EL (cell line): ENCODE measurements at regions not wholly inside any gene's neighbourhood (a gene's known extent, or its start where the extent isn't known, plus 50 kb on each side); places are given as distances from the start of the nearest gene placed in this dataset.
"Not testable (repeated sequence)": the region's sequence is repeated elsewhere in the genome, so short reads cannot be mapped to it uniquely, and the experiment has no call there.

ENCODE experiments used
- DNase-seq: peaks from one replicate; pipeline ENCODE4 v3.0.0-alpha.2; 2016

DNA sequence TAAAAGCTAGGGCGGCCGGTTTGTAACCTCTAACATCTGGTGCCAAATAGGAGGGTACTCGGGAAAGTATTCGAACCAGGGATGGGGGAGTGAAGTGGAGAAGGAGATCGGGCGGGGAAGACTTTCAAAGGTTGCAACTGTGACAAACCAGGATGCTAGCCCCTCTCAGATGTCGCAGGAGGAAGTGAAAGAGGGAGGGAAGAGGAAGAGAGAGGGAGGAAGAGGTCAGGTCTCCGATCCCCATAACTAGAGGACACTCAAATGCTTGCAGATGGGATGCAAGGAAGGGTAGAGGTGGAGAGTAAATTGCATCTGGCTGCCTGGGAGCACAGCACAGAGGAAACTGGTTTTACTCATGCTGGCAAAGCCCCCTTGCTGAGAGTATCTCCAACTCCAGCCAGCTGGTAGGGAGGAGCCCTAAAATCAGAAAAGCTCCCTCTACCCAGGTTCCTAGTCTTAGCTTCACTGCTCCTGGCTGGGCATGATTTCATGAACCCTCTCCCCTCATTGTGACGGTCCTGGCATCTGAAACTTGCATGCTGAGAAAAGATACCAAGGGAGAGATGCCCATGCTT, 696.7 kb upstream of the TBX3 start:
- DNase-seq, result no peak

DNA sequence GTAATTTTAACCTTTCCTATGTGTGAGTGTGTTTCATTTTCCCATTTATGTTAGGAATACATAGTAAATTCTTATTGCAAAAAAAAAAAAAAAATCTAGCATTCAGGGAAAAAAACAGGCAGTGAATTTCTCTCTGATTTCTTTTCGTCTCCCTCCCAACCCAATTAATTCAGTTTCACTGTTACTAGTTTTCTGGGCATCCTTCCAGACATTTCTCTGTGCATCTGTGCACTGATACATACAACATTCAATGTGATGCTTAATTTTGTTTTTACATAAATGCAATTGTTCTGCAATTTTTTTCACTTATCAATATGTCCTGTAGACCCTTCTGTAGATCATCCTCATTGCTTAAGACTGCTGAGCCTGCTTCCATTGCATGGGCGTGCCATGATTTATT, 694.3 kb upstream of the TBX3 start:
- DNase-seq, result no peak

DNA sequence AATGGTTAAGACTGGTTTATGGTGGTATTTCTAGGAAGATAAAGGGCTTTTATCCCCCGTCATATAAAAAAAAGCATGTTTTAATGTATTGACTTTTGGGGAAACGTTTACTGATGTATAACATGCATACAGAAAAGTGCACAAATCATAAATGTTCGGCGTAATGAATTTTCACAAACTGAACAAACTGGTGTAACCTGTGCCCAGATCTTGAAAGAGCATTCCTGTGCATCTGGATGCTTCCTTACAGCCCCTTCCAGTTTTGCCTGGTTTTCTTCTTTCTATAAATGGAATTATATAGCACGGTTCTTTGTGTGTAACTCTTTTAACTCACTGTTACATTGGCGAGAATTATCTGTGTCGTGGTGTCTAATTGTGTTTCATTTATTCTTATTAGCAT, 693.8 kb upstream of the TBX3 start:
- no peak for DNase-seq

DNA sequence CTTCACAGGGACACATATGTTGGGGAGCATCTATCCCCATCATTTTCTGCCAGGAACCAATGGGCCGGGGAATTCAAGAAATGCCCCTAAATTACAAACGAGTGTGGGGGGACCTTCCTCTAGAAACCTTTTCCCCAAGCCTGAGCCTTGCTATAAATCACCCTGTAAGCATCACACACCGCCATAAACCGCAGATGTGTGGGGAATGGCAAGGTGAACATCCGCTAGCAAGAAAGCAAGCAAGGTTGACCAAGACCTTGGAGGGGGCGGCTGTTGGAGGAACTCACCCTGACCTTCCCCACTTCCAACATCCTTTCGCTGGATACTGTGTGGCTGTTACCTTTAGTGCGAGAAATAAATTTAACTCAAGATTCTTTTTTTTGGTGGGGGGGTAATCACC, 693.3 kb upstream of the TBX3 start:
- DNase-seq, result no peak

DNA sequence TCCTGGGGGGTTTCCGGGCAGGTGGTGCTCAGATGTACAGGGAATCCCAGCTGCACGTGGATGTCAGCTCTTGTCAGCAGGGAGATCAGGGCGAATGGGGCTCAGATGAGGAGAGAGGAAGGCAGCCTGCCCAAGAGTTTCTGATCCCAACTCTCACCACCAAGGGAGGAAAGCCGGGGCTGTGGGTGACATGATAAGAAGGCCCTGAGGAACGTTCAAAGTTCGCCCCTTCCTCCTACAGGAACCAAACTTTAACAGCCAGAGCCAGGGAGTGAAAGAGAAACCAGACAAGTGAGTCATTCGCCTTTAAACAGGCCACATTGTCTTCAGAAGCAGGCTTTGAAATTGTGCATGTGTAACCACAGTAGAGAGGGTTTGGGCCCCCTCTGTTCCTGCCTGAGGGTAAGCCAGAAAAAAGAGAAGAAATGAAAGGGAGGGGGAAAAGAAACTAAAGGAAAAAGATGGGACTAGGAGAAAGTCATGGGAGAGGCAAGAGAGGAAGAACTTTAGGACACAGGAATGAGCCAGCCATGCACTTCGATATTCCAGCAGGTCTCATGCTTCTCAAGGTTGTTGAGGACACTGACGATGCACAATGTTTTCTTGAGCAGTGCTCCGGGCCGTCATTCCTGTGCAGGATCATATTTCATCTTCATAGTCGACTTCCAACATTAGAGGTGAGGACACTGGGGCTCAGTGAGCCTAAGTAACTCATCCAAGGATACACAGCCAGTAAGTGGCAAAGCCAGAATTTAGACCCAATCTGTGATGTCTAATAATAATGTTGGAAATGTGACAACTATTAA, 691.4 kb upstream of the TBX3 start:
- peak; percentile 71 for DNase-seq

DNA sequence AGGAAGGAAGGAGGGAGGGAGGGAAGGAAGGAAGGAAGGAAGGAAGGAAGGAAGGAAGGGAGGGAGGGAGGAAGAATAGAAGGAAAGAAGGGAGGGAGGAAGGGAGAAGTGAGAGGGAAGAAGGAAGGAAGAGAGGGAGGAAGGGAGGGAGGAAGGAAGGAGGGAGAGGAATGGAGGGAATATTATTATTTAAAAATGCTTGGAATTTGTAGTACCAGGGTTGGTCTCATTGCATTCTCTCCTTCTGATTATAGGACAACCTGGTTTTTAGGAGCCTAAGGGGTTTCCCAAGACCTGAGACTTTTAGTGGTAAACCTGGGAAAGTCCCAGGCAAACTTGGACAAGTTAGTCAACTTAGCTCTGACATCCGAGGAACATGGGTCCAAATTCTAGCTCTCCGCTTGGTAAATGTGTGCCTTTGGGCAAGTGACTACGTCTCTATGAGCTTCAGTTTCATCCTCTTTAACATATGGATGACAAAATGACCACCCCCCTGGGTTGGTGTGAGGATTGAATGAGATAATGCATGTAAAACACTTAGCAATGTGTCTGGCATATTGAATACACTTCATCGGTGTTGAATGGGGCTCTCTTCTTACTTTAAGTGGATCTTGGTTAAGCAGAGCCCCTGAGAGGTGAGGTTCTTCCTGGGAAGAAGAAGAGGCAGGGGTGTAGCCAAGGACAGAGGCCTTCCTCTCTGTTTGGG, 690.7 kb upstream of the TBX3 start:
- DNase-seq, result peak; percentile 17

DNA sequence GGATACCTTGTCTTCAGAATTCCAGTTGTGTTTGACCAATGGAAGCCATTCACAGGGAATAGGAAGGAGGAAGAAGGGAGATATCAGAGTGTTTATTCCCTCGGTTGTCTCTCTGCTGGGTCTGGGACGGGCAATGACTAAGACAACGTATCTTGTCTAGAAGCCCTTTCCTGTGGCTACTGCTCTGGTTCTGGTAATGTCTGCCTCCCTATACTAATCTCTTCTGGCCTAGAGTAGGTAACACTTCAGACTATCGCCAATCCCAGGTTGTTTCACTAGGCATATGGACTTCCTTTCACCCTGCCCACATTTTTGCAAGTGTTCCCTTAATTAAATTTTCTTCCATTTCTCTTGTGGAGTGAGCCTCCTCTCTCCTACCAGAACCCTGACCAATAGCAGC, 687.7 kb upstream of the TBX3 start:
- DNase-seq, result no peak

DNA sequence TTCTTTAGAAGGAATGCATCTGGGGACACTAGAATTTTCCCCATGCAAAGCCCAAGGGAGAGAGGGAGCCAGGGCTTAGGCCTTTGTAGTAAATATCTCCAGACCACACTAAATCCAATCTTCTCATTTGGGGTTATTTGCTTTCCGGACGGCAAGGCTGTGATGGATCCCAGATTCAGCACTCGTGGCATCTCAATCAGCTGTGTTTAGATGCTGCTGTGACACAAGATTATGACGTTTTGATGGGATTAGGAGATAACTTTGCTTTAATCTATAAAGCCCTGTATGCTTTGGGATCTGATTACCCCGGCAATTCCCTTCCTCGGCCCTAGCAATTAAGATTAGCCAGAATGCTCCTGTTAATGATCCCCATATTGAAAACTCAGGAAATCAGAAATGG, 686.7 kb upstream of the TBX3 start:
- DNase-seq, result no peak

DNA sequence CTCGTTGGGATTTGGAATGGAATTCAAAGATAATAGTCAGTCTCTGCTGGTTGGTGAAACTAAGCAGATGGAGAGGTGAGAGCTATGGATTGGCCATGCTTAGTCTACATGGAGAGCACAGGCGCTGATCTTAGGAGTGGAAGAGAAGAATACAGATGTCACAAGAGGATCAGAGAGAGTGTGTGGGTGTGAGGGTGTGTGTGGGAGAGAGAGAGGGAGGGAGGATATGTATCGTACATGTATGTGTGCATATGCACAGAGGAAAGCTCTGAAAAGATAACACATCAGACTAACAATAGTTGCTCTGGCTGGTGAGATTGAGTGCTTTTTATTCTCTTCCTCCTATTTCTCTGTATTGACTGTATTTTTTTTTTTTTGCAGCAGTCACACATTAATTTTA, 686.2 kb upstream of the TBX3 start:
- DNase-seq, result no peak

DNA sequence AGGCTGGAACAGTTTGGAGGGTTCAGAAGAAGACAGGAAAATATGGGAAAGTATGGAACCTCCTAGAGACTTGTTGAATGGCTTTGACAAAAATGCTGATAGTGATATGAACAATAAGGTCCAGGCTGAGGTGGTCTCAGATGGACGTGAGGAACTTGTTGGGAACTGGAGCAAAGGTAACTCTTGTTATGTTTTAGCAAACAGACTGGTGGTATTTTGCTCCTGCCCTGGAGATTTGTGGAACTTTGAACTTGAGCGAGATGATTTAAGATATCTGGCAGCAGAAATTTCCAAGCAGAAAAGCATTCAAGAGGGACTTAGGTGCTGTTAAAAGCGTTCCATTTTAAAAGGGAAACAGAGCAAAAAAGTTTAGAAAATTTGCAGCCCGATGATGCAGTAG, 682.3 kb upstream of the TBX3 start:
- not testable (repeated sequence) for DNase-seq

DNA sequence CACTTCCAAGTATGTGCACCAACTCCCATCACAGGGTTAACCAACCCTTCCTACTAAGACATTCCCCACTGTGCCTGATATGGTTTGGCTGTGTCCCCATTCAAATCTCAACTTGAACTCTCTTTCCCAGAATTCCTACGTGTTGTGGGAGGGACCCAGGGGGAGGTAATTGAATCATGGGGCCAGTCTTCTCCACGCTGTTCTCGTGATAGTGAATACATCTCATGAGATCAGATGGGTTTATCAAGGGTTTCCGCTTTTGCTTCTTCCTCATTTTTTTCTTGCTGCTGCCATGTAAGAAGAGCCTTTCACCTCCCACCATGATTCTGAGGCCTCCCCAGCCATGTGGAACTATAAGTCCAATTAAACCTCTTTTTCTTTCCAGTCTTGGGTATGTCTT, 681.8 kb upstream of the TBX3 start:
- DNase-seq, result not testable (repeated sequence)

DNA sequence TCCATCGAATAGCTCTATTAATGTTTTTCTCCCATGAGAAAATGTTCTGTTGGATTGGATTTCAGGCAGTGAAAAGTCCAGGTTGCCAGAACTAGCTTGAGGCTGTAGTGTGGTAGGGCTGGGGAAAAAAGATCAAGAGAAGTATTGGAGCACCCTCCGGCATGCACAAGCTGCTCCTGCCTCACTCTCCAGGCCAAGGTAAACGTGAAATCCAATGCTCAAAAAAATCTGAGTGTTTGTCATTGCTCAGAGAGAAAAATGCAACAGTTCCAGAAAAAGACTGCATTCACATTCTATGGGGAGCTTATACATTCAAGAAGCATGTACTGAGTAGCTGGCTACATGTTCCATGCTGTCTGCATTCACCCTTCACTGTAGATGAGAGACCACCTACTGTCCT, 680.9 kb upstream of the TBX3 start:
- no peak for DNase-seq

DNA sequence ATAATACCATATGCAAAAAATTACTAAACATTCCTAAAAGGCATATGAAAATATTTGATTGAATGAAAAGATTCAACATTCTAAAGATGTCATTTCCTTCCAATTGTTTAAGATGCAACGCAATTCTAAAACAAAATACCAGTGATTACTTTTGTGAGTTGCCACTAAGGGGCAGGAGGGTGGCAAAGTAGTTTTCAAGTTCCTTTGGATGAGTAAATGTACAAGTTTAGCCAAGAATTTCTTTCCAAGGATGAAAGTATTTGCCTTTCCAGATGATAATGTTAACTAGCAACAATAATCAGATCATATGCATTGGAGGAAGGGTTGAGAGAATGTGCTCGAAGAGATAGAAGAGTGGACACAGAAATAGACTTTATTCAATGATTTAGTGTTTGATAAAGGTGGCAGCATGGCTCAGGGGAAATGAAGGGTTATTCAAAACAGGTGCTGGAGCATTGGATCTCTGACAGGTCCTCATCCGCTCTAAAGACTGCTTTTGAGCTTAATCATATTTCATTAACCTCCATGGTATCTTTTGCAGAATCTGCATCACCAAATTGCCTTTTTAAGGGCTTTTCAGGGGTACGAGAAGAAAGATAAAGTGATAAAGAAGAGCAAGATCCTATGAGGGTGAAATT, 678.5 kb upstream of the TBX3 start:
- peak; percentile 17 for DNase-seq

DNA sequence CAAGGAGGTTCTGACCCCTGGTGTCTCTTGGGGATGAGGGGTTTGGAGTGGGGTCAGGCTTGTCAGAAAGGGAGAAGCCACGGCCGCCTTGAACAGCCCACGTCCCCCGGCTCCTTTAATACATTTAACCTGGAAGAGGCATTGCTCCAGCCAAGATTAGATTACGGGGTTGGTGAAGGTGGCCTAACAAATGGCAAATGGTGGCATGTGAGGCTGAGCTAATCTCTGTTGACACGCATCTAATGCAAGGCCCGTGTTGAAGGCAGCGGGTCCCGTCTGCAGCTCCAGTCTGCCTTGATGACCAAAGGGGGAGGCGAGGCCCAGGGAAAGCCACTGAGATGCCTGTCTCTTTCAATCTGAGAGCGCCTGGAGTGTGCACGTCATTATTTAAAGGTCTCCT, 673.7 kb upstream of the TBX3 start:
- no peak for DNase-seq

DNA sequence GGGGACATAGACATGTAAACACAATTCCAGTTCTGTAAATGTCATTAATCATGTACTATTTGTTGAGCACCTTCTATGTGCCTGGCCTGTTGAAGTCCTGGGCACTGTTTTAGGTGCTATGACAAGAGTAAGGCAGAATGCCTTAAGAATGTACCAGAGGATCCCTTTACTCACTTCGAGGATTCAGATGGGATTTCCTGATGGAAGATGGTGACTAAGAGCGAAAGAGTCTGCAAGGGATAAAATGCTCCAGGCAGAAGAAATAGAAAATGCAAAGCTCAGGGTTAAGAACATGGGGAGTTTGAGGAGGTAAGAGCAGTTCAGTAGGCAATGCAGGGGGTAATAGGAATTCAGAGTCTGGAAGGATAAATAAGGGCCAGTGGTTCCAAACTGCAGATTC, 671.3 kb upstream of the TBX3 start:
- DNase-seq, result peak; percentile 53

DNA sequence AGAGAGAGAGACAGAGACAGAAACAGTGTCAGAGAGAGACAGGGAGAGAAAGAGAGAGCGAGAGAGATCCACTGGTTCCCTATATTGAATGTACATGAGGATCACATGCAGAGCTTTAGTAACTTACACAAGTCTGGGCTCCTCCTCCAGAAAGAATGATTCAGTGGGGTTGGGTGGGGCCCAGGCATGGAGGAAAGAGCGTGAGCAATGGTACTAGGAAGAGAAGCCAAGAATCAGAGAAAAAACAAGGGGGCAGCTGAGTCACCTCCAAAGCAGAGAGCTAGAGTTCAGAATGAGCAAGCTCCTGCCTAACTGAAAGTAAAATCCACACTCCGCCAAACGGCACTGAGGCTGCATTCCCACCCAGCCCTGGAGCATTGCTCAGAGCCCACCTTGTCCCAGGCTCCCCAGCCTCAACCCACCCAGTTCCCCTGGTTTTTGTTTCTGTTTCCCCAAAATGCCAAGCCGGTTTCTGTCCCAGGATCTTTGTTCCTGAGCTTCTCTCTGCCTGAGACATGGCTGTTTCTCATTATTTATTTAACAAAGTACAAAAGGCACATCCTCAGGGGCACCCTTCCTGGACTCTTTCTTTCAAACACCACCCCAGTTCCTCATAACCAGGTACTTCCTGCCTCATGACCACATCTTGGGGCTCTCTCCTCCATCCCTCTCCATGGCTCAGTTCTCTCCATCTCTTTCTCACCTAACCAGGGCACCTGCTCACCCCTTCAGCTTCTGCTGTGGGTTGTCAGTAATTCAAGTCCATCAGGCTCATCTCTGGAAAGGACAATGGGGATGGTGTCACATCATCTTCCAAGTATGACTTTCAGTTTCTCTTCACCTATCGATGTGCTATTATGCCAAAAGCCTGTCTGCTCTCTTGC, 670.3 kb upstream of the TBX3 start:
- peak; percentile 97 for DNase-seq

DNA sequence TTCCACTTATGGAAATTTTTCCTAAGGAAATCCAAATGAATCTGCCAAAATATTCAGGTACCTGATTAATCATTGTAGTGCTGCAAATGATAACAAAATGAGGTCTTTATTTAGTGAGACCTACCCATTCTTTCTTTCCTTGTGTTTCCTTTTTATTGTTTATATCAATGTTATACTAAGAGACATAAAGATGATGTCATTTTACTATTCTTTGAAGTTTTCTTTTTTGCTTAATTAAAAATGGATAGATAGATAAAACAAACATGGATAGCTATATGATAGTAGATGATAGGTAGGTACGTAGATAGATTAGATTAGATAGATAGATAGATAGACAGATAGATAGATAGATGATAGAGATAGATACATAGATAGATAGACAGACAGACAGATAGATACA, 669.5 kb upstream of the TBX3 start:
- no peak for DNase-seq

DNA sequence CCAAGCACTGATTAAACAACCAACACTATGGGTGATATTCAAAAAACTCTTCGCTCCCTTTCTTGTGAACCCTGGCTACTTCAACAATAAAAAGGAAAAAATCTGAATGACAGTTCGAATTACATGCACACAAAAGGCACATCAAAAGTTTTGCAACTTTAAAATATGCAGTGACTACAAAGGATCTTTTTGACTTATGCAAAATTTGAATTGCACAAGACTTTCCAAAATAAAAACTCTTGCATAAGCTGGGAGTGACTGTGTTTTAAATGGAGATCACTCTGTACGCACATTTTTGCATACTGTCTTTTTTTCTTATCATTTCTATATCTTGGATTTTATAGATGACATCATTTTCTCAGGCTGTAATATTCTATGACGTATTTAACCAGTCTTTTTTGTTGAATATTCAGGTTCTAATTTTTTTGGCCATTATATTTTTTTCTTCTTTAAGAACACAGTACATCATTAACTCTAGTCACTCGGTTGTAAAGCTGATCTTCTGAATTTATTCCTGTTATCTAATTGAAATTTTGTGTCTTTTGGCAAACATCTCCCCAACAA, 667.6 kb upstream of the TBX3 start:
- no peak for DNase-seq

DNA sequence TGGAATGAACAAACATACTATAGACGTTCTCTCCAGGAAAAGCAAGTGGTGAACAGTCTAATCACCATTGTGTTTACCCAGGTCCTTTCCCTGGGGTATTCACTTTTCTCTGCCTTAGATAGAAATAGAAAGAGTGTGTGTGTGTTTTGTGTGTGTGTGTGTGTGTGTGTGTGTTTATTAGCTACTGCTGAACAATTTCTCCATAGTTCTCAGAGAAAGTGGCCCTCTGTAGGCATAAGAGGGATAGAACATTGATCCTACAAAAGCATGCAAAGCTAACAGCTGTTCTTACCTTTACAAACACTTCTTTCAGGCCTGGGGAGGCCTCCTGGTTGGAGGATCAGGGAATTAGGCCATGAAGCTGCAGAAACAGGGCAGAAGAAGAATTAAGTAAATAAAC, 665.7 kb upstream of the TBX3 start:
- no peak for DNase-seq

DNA sequence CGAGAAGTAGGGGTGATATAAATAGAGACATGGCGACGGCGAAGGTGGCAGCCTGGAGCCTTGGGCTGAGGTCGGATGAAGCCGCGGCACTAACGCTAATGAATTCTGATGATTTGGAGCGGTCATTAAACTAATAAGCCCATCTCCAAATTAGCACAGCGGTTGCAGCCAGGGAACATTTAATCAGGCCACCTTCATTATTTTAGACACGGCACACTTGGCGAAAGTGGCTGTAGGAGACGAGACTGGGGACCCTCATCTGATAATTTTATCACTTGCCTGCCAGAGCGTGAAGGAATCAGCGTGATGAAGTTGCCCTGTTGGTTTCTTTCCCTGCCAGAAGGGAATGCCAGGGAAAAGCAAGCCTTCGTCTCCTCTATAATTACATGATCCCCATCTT, 664.3 kb upstream of the TBX3 start:
- DNase-seq, result no peak

DNA sequence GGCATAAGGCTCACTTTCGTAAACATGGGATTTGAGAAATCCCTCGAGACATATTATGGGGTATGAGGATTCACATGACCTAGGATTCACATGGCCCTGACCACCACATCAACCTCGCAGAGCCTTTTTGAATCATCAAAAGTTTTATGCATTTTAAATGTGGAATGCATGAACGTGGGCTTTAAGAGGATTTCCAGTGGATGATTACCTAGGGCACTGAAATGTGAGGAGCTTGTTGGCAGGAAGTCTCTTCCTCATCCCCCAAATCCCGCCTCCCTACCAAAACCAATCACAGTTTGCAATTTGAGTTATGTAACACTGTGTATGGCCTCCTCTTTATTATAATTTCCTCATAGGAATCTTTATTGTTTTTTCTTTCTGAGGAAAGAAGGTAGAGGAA, 659.6 kb upstream of the TBX3 start:
- no peak for DNase-seq

DNA sequence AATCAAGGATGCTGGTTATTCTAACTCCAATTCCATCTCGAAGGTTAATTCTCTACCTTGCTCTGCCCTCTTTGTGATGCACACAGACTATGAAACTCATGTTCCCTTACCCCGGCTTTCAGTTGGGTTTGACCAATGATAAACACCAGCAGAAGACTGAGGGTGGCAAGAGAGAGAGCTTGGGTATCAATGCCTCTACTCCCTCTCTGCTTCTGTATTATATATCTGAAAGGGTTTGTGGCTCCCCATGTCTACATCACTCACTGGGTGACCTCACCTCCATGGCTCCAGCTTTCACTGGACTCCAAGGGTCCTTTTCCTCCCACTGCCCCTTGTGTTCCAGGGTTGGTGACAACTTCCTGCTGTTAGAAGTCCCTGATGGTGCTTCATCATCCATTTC, 659.0 kb upstream of the TBX3 start:
- DNase-seq, result no peak

DNA sequence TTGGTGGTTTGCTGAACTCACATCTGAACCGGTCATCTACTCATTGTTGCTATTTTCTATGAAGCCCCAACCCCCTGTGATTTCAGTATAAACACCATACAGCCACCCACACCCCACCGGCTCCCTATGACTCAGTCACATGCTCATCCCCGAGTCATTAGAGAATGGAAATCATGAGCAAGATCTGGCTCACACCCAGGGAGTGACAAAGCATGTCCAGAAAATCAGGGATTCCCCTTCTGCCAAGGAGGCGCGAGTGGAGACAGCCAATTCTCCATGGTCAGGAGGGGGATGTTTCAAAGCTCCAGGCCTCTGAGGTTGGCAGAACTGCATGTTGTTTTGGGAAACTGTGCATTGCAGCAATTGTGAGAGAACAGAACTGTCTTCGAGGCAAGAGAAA, 657.5 kb upstream of the TBX3 start:
- DNase-seq, result peak; percentile 99
